H1 (cell line): ENCODE measurements at regions not wholly inside any gene's neighbourhood (a gene's known extent, or its start where the extent isn't known, plus 50 kb on each side); places are given as distances from the start of the nearest gene placed in this dataset.

Experiments
- CTCF ChIA-PET: fragments of 300-600 bp; sonication (Branson Sonifier 250); formaldehyde crosslinking; loops from one replicate; lab custom pipeline; 2021; ENCODE audit not compliant: partially characterized antibody; lab: Charles Lee
- POLR2A ChIA-PET: fragments of 300-600 bp; sonication (Branson Sonifier 250); formaldehyde crosslinking; loops from one replicate; lab custom pipeline; 2021; ENCODE audit warnings: inconsistent platforms; ENCODE audit not compliant: partially characterized antibody; lab: Charles Lee
- DNase-seq, 2 experiments: peaks; one replicate each; pipeline versions ENCODE4 v3.0.0 to v3.0.0-alpha.2; 2010 to 2022; ENCODE audit warnings: low spot score in 2 of 2, low read depth in 1 of 2, mixed read lengths in 1 of 2
- FAIRE-seq: peaks from 2 replicates; lab custom pipeline; 2011; peaks lifted over from hg19 to GRCh38; lab: Jason Lieb, UNC
- H2AFZ ChIP-seq: 2 replicates; pipeline ENCODE4 v1.8.1; 2012; ENCODE audit warnings: low read length, inconsistent platforms
- H2AK5ac ChIP-seq: 2 replicates; pipeline ENCODE4 v1.6.1; 2013; ENCODE audit warnings: low read depth, low read length
- H2BK120ac ChIP-seq: replicated peaks from 2 replicates; pipeline ENCODE3; 2013; ENCODE audit warnings: low read depth, low read length, inconsistent platforms
- H2BK12ac ChIP-seq: 2 replicates; pipeline ENCODE4 v1.6.1; 2013; ENCODE audit warnings: low read depth, low read length
- H2BK15ac ChIP-seq: 2 replicates; pipeline ENCODE4 v1.6.1; 2013; ENCODE audit warnings: low read length
- H2BK20ac ChIP-seq: 2 replicates; pipeline ENCODE4 v1.6.1; 2013; ENCODE audit warnings: low read length
- H2BK5ac ChIP-seq: 2 replicates; pipeline ENCODE4 v1.6.1; 2013; ENCODE audit warnings: low read depth, low read length
- H3K14ac ChIP-seq: 2 replicates; pipeline ENCODE4 v1.6.1; 2013; ENCODE audit warnings: inconsistent platforms; ENCODE audit not compliant: insufficient read length
- H3K18ac ChIP-seq: 2 replicates; pipeline ENCODE4 v1.6.1; 2013; ENCODE audit warnings: low read length; ENCODE audit errors: extremely low read depth
- H3K23ac ChIP-seq: 2 replicates; pipeline ENCODE4 v1.6.1; 2013; ENCODE audit warnings: inconsistent platforms; ENCODE audit not compliant: insufficient read length
- H3K23me2 ChIP-seq: 2 replicates; pipeline ENCODE4 v1.6.1; 2013; ENCODE audit warnings: low read depth, low read length
- H3K27ac ChIP-seq: 2 replicates; pipeline ENCODE4 v1.6.1; 2011; ENCODE audit warnings: low read depth, low read length, inconsistent platforms
- H3K27me3 ChIP-seq, 4 experiments: replicated peaks in 1 of 4; 1 replicate in 1 of 4; 2 replicates in 3 of 4; pipeline versions ENCODE4 v1.6.1 to v1.8.1; 2011 to 2013; ENCODE audit warnings: low read length in 3 of 4, mild to moderate bottlenecking in 3 of 4, inconsistent platforms in 2 of 4, mixed read lengths in 2 of 4, moderate library complexity in 1 of 4; ENCODE audit not compliant: control insufficient read depth in 3 of 4, insufficient read depth in 3 of 4; ENCODE audit errors: extremely low read depth in 1 of 4
- H3K36me3 ChIP-seq, 4 experiments: 2 replicates each; pipeline versions ENCODE4 v1.6.1 to v1.8.1; 2011 to 2013; ENCODE audit warnings: mild to moderate bottlenecking in 4 of 4, low read length in 3 of 4, moderate library complexity in 2 of 4, control low read depth in 1 of 4, inconsistent platforms in 1 of 4; ENCODE audit not compliant: insufficient read depth in 4 of 4, control insufficient read depth in 2 of 4
- H3K4ac ChIP-seq: replicated peaks from 2 replicates; pipeline ENCODE3; 2013; ENCODE audit warnings: low read length, low read depth, mixed read lengths, inconsistent platforms; ENCODE audit not compliant: insufficient read length
- H3K4me1 ChIP-seq, 4 experiments: replicated peaks in 1 of 4; 1 replicate in 1 of 4; 2 replicates in 3 of 4; pipeline versions ENCODE4 v1.6.1 to v1.8.1; 2011 to 2013; ENCODE audit warnings: low read length in 3 of 4, inconsistent platforms in 2 of 4, mixed read lengths in 1 of 4; ENCODE audit not compliant: insufficient read depth in 4 of 4, control insufficient read depth in 3 of 4
- H3K4me2 ChIP-seq, 2 experiments: 2 replicates each; pipeline versions ENCODE4 v1.6.1 to v1.8.1; 2011 to 2013; ENCODE audit warnings: low read depth in 2 of 2, low read length in 2 of 2, control low read depth in 1 of 2, inconsistent platforms in 1 of 2, mild to moderate bottlenecking in 1 of 2; ENCODE audit not compliant: insufficient read depth in 1 of 2
- H3K4me3 ChIP-seq, 4 experiments: fragments of 200-600, 300-600 bp in 1 of 4; sonication (generic), shearing (Covaris generic), sonication (Bioruptor Twin) in 1 of 4; 2 replicates each; pipeline versions ENCODE4 v1.5.1 to v1.8.1; 2011 to 2016; ENCODE audit warnings: low read length in 4 of 4, low read depth in 3 of 4, control low read depth in 2 of 4, inconsistent platforms in 2 of 4, mild to moderate bottlenecking in 2 of 4, mixed read lengths in 1 of 4, moderate library complexity in 1 of 4; ENCODE audit not compliant: insufficient read depth in 2 of 4; ENCODE audit errors: extremely low read depth in 1 of 4
- H3K56ac ChIP-seq: replicated peaks from 2 replicates; pipeline ENCODE3; 2013; ENCODE audit warnings: low read depth, mild to moderate bottlenecking, mixed read lengths, low read length, inconsistent platforms; ENCODE audit not compliant: insufficient read length
- H3K79me1 ChIP-seq: 2 replicates; pipeline ENCODE4 v1.6.1; 2013; ENCODE audit warnings: low read depth, low read length, control low read depth
- H3K79me2 ChIP-seq, 2 experiments: 2 replicates each; pipeline versions ENCODE4 v1.6.1 to v1.8.1; 2012 to 2013; ENCODE audit warnings: low read length in 2 of 2, mild to moderate bottlenecking in 2 of 2, inconsistent platforms in 1 of 2; ENCODE audit not compliant: insufficient read depth in 2 of 2, control insufficient read depth in 1 of 2
- H3K9ac ChIP-seq, 4 experiments: replicated peaks in 1 of 4; 1 replicate in 1 of 4; 2 replicates in 3 of 4; pipeline versions ENCODE4 v1.6.1 to v1.8.1; 2011 to 2013; ENCODE audit warnings: low read depth in 3 of 4, low read length in 3 of 4, control low read depth in 2 of 4, mild to moderate bottlenecking in 2 of 4, moderate library complexity in 2 of 4, inconsistent platforms in 1 of 4; ENCODE audit errors: extremely low read depth in 1 of 4
- H3K9me3 ChIP-seq, 2 experiments: 2 replicates each; pipeline versions ENCODE4 v1.6.1 to v1.8.1; 2012 to 2013; ENCODE audit warnings: mild to moderate bottlenecking in 2 of 2, moderate library complexity in 2 of 2, control low read depth in 1 of 2, inconsistent platforms in 1 of 2, low read depth in 1 of 2, low read length in 1 of 2, mixed read lengths in 1 of 2; ENCODE audit not compliant: insufficient read depth in 2 of 2
- H4K20me1 ChIP-seq, 2 experiments: replicated peaks in 1 of 2; 2 replicates each; pipeline versions ENCODE3 to v1.8.1; 2011 to 2013; ENCODE audit warnings: inconsistent platforms in 2 of 2, low read length in 2 of 2, mild to moderate bottlenecking in 1 of 2; ENCODE audit not compliant: insufficient read depth in 2 of 2, control insufficient read depth in 1 of 2
- H4K5ac ChIP-seq: 2 replicates; pipeline ENCODE4 v1.6.1; 2013; ENCODE audit warnings: low read length, low read depth, mixed read lengths, inconsistent platforms; ENCODE audit not compliant: insufficient read length
- H4K8ac ChIP-seq: 2 replicates; pipeline ENCODE4 v1.8.0; 2013; ENCODE audit warnings: mild to moderate bottlenecking, moderate library complexity, low read length, inconsistent platforms; ENCODE audit not compliant: insufficient read depth; ENCODE audit errors: extremely low read depth
- H4K91ac ChIP-seq: replicated peaks from 2 replicates; pipeline ENCODE3; 2013; ENCODE audit warnings: low read length, mixed read lengths, inconsistent platforms; ENCODE audit not compliant: insufficient read length
- ASH2L ChIP-seq: fragments of 200-600, 300-600 bp; sonication (generic); IDR thresholded peaks from one replicate; pipeline ENCODE4 v1.7.1; 2017; ENCODE audit warnings: low read length
- CBX8 ChIP-seq: fragments of 300-800, 300-1000 bp; sonication (generic); IDR thresholded peaks from 2 replicates; pipeline ENCODE4 v1.7.1; 2016; ENCODE audit warnings: low read depth, low read length, borderline replicate concordance
- EP300 ChIP-seq, 2 experiments: IDR thresholded peaks; 1 replicate in 1 of 2; 2 replicates in 1 of 2; pipeline ENCODE4 v1.6.1; 2011 to 2012; ENCODE audit warnings: low read depth in 2 of 2, low read length in 2 of 2, mild to moderate bottlenecking in 2 of 2, borderline replicate concordance in 1 of 2, inconsistent platforms in 1 of 2, moderate library complexity in 1 of 2
- MAX ChIP-seq: IDR thresholded peaks from 2 replicates; pipeline ENCODE4 v1.6.1; 2012; ENCODE audit warnings: inconsistent platforms
- POLR2A ChIP-seq, 2 experiments: IDR thresholded peaks; 1 replicate in 1 of 2; 2 replicates in 1 of 2; pipeline ENCODE4 v1.6.1; 2011; ENCODE audit warnings: low read depth in 2 of 2, low read length in 2 of 2, mild to moderate bottlenecking in 2 of 2; ENCODE audit errors: control extremely low read depth in 1 of 2
- SAP30 ChIP-seq: fragments of 300-600 bp; sonication (generic); IDR thresholded peaks from 2 replicates; pipeline ENCODE4 v1.7.1; 2012; ENCODE audit warnings: low read length, moderate library complexity, mild to moderate bottlenecking, inconsistent platforms; ENCODE audit not compliant: insufficient read depth, insufficient replicate concordance
- SIX5 ChIP-seq: IDR thresholded peaks from 2 replicates; pipeline ENCODE4 v1.6.1; 2011; ENCODE audit warnings: mild to moderate bottlenecking, low read depth, low read length
- SRF ChIP-seq: IDR thresholded peaks from 2 replicates; pipeline ENCODE4 v1.6.1; 2011; ENCODE audit warnings: mild to moderate bottlenecking, low read depth, low read length, moderate library complexity
- whole genome bisulfite sequencing, 2 experiments: shearing (Covaris generic) in 1 of 2; methylation state at CpG; one replicate each; pipeline versions ENCODE4 v1.1.6 to v1.1.7; 2013 to 2015; ENCODE audit warnings: low lambda C conversion rate in 2 of 2, mixed read lengths in 2 of 2, inconsistent platforms in 1 of 2, low coverage in 1 of 2, missing lambda C conversion rate in 1 of 2; ENCODE audit not compliant: insufficient replicate concordance in 2 of 2, insufficient coverage in 1 of 2, insufficient read length in 1 of 2; ENCODE audit errors: extremely low coverage in 1 of 2, missing lambda C conversion rate in 1 of 2; 5-methylcytosine and 5-hydroxymethylcytosine counted together

DNA sequence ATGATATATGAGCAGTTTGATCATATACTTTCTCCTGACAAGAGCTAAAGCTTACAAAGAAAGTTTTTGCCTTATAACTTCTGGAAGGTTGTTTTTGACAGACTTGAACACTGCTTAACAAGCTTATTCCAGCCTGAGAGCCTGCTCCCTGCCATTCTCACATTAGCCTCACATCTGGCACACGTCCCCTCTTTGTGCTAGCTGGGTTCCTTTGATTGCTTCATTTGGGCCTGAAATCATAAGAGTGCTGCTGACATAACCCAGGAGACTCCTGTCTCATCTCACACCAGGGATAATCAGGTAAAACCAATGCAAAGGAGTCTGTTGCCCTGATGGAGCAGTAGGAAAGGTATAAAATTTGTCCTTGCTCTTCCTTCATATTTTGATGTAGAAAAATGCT lies 1411.7 kb upstream of the B3GALT2 start:
- Histone ChIP-seq H3K23ac (no peak overlapping the region), H3K4ac (no peak overlapping the region), H4K8ac (no peak overlapping the region), H3K14ac (no peak overlapping the region), H2BK15ac (no peak overlapping the region), H3K9me3 (no peaks in the 10 kb centered on the region), H2BK5ac (no peak overlapping the region), H4K20me1 (no peaks in the 10 kb centered on the region), H3K4me2 (no peak overlapping the region), H3K56ac (no peak overlapping the region), H3K27ac (no peak overlapping the region), H3K4me3 (no peak overlapping the region), H2AK5ac (no peak overlapping the region), H3K79me1 (no peaks in the 10 kb centered on the region), H2AFZ (no peak overlapping the region), H3K4me1 (no peaks in the 10 kb centered on the region), H3K36me3 (no peaks in the 10 kb centered on the region), H2BK20ac (no peak overlapping the region), H3K23me2 (no peaks in the 10 kb centered on the region), H3K9ac (no peak overlapping the region), H4K5ac (no peak overlapping the region)
- DNase-seq, result no peak
- 82% methylated on average over 1 of the region's 1 CpG; no CpG with 5 or more reads in 1 of the 2 experiments for WGBS, 2 experiments
- ChIA-PET POLR2A (no interaction called here), CTCF (no interaction called here)
- no peak for FAIRE-seq
- TF ChIP-seq EP300 (IDR thresholded peaks at IDR 0.05; ENCODE audit: borderline replicate concordance in 1 of 2, low read depth in 2 of 2, low read length in 2 of 2) (no peak), MAX (no peak), SIX5 (no peak), SRF (no peak), POLR2A (IDR thresholded peaks at IDR 0.05; ENCODE audit: control extremely low read depth in 1 of 2, low read depth in 2 of 2, low read length in 2 of 2) (no peak), ASH2L (no peak), SAP30 (no peak), CBX8 (no peak)
- TF ChIP-seq, all 59 proteins: peak for 0
- H3K27me3 ChIP-seq, result no peaks in the 10 kb centered on the region
- H4K91ac ChIP-seq, result no peak overlapping the region
- H3K18ac ChIP-seq, result no peak overlapping the region
- H2BK120ac ChIP-seq, result no peak overlapping the region
- no peak overlapping the region for H2BK12ac ChIP-seq
- no peaks in the 10 kb centered on the region for H3K79me2 ChIP-seq
